K562 (cell line): ENCODE measurements at regions not wholly inside any gene's neighbourhood (a gene's known extent, or its start where the extent isn't known, plus 50 kb on each side); places are given as distances from the start of the nearest gene placed in this dataset.

ENCODE experiments used
- ATAC-seq: fragments of 200-7000 bp; cut with Tn5 transposase; 3 replicates; pipeline ENCODE4 v1.9.1; 2020; ENCODE audit warnings: moderate library complexity
- BruUV-seq: library from RNA; stranded (reverse); fragments of 400-500 nt; replicated peaks from 2 replicates; lab custom pipeline; 2021; lab: Mats Ljungman, UMichigan
- CTCF ChIA-PET: fragments of 300-600 bp; formaldehyde crosslinking; extraction: SDS; loops from one replicate; lab custom pipeline; 2021; ENCODE audit warnings: low intra/inter-chr PET ratio; lab: Yijun Ruan, JAX
- POLR2A ChIA-PET: fragments of 300-600, 350-650 bp; sonication (Branson Sonifier 250); formaldehyde crosslinking; extraction: SDS; loops from one replicate; lab custom pipeline; 2021; ENCODE audit warnings: antibody characterized with exemption, inconsistent platforms; lab: Yijun Ruan, JAX
- DNase-seq, 4 experiments: peaks; one replicate each; pipeline versions ENCODE4 v3.0.0 to v3.0.0-alpha.2; 2011 to 2018; ENCODE audit warnings: low spot score in 3 of 4, mixed read lengths in 3 of 4; ENCODE audit errors: extremely low read depth in 1 of 4
- FAIRE-seq: peaks from 2 replicates; lab custom pipeline; 2011; peaks lifted over from hg19 to GRCh38; lab: Jason Lieb, UNC
- H2AFZ ChIP-seq: 2 replicates; pipeline ENCODE4 v1.6.0; 2011; ENCODE audit warnings: low read depth, low read length, control low read depth, inconsistent platforms
- H3K27ac ChIP-seq: fragments of 200-600 bp; 3 replicates; pipeline ENCODE4 v1.8.0; 2011; ENCODE audit warnings: low read depth, mild to moderate bottlenecking, control low read depth, inconsistent platforms, low read length, moderate library complexity, mixed read lengths; ENCODE audit errors: extremely low read depth
- H3K27me3 ChIP-seq, 2 experiments: fragments of 300-600 bp in 1 of 2; 2 replicates in 1 of 2; 3 replicates in 1 of 2; pipeline versions ENCODE4 v1.6.0 to v1.8.0; 2011; ENCODE audit warnings: inconsistent platforms in 2 of 2, low read length in 2 of 2, mild to moderate bottlenecking in 1 of 2, mixed read lengths in 1 of 2, moderate library complexity in 1 of 2; ENCODE audit not compliant: control insufficient read depth in 2 of 2, insufficient read depth in 2 of 2
- H3K36me3 ChIP-seq: fragments of 300-600 bp; 3 replicates; pipeline ENCODE4 v1.8.0; 2011; ENCODE audit warnings: mild to moderate bottlenecking, low read length, inconsistent platforms; ENCODE audit not compliant: control insufficient read depth, insufficient read depth
- H3K4me1 ChIP-seq, 2 experiments: fragments of 200-600 bp in 1 of 2; replicated peaks in 1 of 2; 2 replicates in 1 of 2; 3 replicates in 1 of 2; pipeline versions ENCODE4 v1.5.1 to v1.8.0; 2011; ENCODE audit warnings: inconsistent platforms in 2 of 2, low read length in 2 of 2, mild to moderate bottlenecking in 1 of 2, mixed read lengths in 1 of 2, moderate library complexity in 1 of 2; ENCODE audit not compliant: control insufficient read depth in 2 of 2, insufficient read depth in 2 of 2
- H3K4me2 ChIP-seq: 2 replicates; pipeline ENCODE4 v1.6.1; 2011; ENCODE audit warnings: low read length, control low read depth, inconsistent platforms, mixed read lengths; ENCODE audit not compliant: insufficient read depth
- H3K4me3 ChIP-seq: fragments of 200-600 bp; sonication (generic), shearing (Covaris generic); 2 replicates; pipeline ENCODE4 v1.5.1; 2016; ENCODE audit warnings: control low read depth, inconsistent platforms
- H3K79me2 ChIP-seq: fragments of 200-600 bp; 3 replicates; pipeline ENCODE4 v1.8.0; 2011; ENCODE audit warnings: low read length, inconsistent platforms; ENCODE audit not compliant: control insufficient read depth, insufficient read depth
- H3K9ac ChIP-seq, 2 experiments: 2 replicates each; pipeline versions ENCODE4 v1.6.0 to v1.6.1; 2011; ENCODE audit warnings: low read depth in 2 of 2, low read length in 2 of 2, control low read depth in 1 of 2, inconsistent platforms in 1 of 2, mild to moderate bottlenecking in 1 of 2, mixed read lengths in 1 of 2; ENCODE audit not compliant: insufficient read depth in 1 of 2
- H3K9me1 ChIP-seq: one replicate; pipeline ENCODE4 v1.6.0; 2011; ENCODE audit warnings: inconsistent platforms, mild to moderate bottlenecking, low read length, moderate library complexity; ENCODE audit not compliant: control insufficient read depth, insufficient read depth
- H3K9me3 ChIP-seq: replicated peaks from 2 replicates; pipeline ENCODE4 v1.5.1; 2011; ENCODE audit warnings: low read depth, low read length, inconsistent platforms; ENCODE audit not compliant: control insufficient read depth, insufficient read depth
- H4K20me1 ChIP-seq: replicated peaks from 2 replicates; pipeline ENCODE4 v1.6.1; 2011; ENCODE audit warnings: low read length, inconsistent platforms, mixed read lengths; ENCODE audit not compliant: control insufficient read depth, insufficient read depth
- ELK3 ChIP-seq: fragments of 450-650 bp; formaldehyde crosslinking; IDR thresholded peaks from 2 replicates; pipeline ENCODE4 v1.4.0; 2020; ENCODE audit warnings: mild to moderate bottlenecking
- FOS ChIP-seq: IDR thresholded peaks from 3 replicates; pipeline ENCODE4 v1.6.1; 2011; ENCODE audit not compliant: insufficient read length; ENCODE audit errors: extremely low read depth
- HEY1 ChIP-seq: fragments of 250-450 bp; sonication (Bioruptor Pico); IDR thresholded peaks from 2 replicates; pipeline ENCODE4 v1.5.0; 2020; ENCODE audit warnings: mild to moderate bottlenecking, moderate library complexity, borderline replicate concordance
- HNRNPL ChIP-seq: fragments of 200-400 bp; formaldehyde crosslinking; IDR thresholded peaks from 2 replicates; pipeline ENCODE4 v1.6.1; 2017; ENCODE audit warnings: low read depth, mild to moderate bottlenecking, low read length
- KDM5B ChIP-seq: fragments of 200-600 bp; sonication (generic); IDR thresholded peaks from 2 replicates; pipeline ENCODE4 v1.6.1; 2012; ENCODE audit warnings: low read depth, mild to moderate bottlenecking, moderate library complexity, low read length, control low read depth, inconsistent platforms; ENCODE audit not compliant: insufficient replicate concordance
- KLF6 ChIP-seq: fragments of 250-450 bp; sonication (Bioruptor Pico); IDR thresholded peaks from 2 replicates; pipeline ENCODE4 v1.4.0; 2020; ENCODE audit warnings: mild to moderate bottlenecking, moderate library complexity, borderline replicate concordance
- ZNF197 ChIP-seq: fragments of 200-800 bp; sonication (Bioruptor generic); IDR thresholded peaks from 2 replicates; pipeline ENCODE4 v1.6.1; 2016; ENCODE audit warnings: low read depth, missing genetic modification characterization, missing compliant biosample characterization
- ZNF696 ChIP-seq: fragments of 250-450 bp; sonication (Bioruptor Pico); conservative IDR thresholded peaks from 2 replicates; pipeline ENCODE4 v1.4.0; 2020; ENCODE audit warnings: mild to moderate bottlenecking, moderate library complexity
- WGBS: fragments of 100-300 bp; shearing (Covaris generic); methylation state at CpG from one replicate; pipeline ENCODE4 v1.1.6; 2016; ENCODE audit warnings: low coverage, mixed read lengths; ENCODE audit not compliant: insufficient coverage; ENCODE audit errors: missing lambda C conversion rate; 5-methylcytosine and 5-hydroxymethylcytosine counted together
- in situ Hi-C: fragments of 300-500 bp; cut with MboI; formaldehyde crosslinking; loops from 4 replicates; pipeline ENCODE4 v1.15.0; 2018; ENCODE audit warnings: inconsistent platforms, mixed read lengths
- intact Hi-C: fragments of 100-400 bp; cut with micrococcal nuclease; formaldehyde crosslinking; loops from 2 replicates; pipeline ENCODE4 v1.14.2; 2022
- TF ChIP-seq, protein P1 (sequence below): fragments of 250-450 bp; sonication (Bioruptor Pico); IDR thresholded peaks from 2 replicates; pipeline ENCODE4 v1.4.0; 2020; ENCODE audit warnings: borderline replicate concordance

DNA sequence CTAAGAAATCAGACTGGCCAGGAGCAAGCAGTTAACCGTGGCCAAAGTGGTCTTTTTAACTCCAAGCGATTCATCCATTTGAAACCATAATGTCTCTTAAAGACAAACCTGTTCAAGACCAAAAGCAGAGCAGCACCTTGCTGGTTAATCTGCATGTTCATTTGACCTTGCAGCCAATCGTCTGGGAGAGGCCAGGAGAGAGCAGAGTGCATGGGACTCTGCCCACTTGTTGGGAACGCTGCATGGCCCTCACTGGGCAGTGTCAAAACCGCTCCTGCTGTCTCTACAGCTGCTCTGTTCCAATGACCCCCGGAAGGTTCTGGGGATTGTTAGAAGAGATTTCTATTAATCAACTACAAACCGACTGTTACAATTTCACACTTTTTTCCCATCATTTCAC, 79.6 kb downstream of the OLIG3 start:
- H2AFZ ChIP-seq: no peak overlapping the region
- 4% methylated on average over 7 of the region's 7 CpGs for WGBS
- no peaks in the 10 kb centered on the region; a peak in 1 of 5 replicates for H3K4me1 ChIP-seq
- H3K4me3 ChIP-seq: no peak overlapping the region
- H3K9me3 ChIP-seq: no peaks in the 10 kb centered on the region
- TF ChIP-seq ZNF696 (no peak), KLF6 (no peak), ZNF197 (CRISPR knock-in tag) (no peak), HEY1 (CRISPR knock-in tag) (no peak), HNRNPL (no peak), KDM5B (no peak), ELK3 (CRISPR knock-in tag) (no peak), FOS (no peak)
- TF ChIP-seq, protein P1, sequence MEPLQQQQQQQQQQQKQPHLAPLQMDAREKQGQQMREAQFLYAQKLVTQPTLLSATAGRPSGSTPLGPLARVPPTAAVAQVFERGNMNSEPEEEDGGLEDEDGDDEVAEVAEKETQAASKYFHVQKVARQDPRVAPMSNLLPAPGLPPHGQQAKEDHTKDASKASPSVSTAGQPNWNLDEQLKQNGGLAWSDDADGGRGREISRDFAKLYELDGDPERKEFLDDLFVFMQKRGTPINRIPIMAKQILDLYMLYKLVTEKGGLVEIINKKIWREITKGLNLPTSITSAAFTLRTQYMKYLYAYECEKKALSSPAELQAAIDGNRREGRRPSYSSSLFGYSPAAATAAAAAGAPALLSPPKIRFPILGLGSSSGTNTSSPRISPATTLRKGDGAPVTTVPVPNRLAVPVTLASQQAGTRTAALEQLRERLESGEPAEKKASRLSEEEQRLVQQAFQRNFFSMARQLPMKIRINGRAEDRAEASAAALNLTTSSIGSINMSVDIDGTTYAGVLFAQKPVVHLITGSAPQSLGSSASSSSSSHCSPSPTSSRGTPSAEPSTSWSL: no peak
- FAIRE-seq (no peak), DNase-seq (no peak), ATAC-seq (no peak)
- no peak overlapping the region for H3K9ac ChIP-seq
- no peak overlapping the region for H3K27ac ChIP-seq
- H3K36me3 ChIP-seq: no peaks in the 10 kb centered on the region
- intact Hi-C loops (no loop called here), in situ Hi-C loops (no loop called here)
- no peaks in the 10 kb centered on the region for H3K79me2 ChIP-seq
- BruUV-seq: no TSS peak
- ChIA-PET POLR2A (no interaction called here), CTCF (interaction anchor here (0.6 kb wide), 1 partner anchor 198 kb away, joined by 3 read pairs; no protein-coding TSS in a partner anchor)
- peaks cover 14 to 29% of the 10 kb centered on the region in 2 experiments; a peak in 4 of 5 replicates for H3K27me3 ChIP-seq
- no peaks in the 10 kb centered on the region for H4K20me1 ChIP-seq
- H3K9me1 ChIP-seq: no peaks in the 10 kb centered on the region
- no peak overlapping the region for H3K4me2 ChIP-seq
